ENCODE measurements at regions not wholly inside any gene's neighbourhood (a gene's known extent, or its start where the extent isn't known, plus 50 kb on each side); places are given as distances from the start of the nearest gene placed in this dataset.

GRCh38 chr11:104781719-104782376, 116.4 kb downstream of the CASP12 start:
- no peak for TF ChIP-seq CTCF (IDR thresholded peaks at IDR 0.05; ENCODE audit: borderline replicate concordance, extremely low read depth, low read length, poor library complexity, severe bottlenecking)
- TF ChIP-seq EZH2 (IDR thresholded peaks at IDR 0.05; ENCODE audit: borderline replicate concordance, low read depth, low read length, severe bottlenecking) = no peak

All from DND-41 (cell line).